ENCODE measurements at regions not wholly inside any gene's neighbourhood (a gene's known extent, or its start where the extent isn't known, plus 50 kb on each side); places are given as distances from the start of the nearest gene placed in this dataset.

- no peaks in the 10 kb centered on the region for H3K4me1 Mint-ChIP-seq
- no peak for TF ChIP-seq CTCF (IDR thresholded peaks at IDR 0.05)
- TF ChIP-seq EZH2 (IDR thresholded peaks at IDR 0.05; ENCODE audit: borderline replicate concordance, insufficient read depth, low read depth, low read length, poor library complexity, severe bottlenecking) = no peak
- Histone ChIP-seq H3K36me3 (replicated peaks in 1 of 2; ENCODE audit: control extremely low read depth in 1 of 2, control insufficient read depth in 1 of 2, extremely low read depth in 1 of 2, insufficient read depth in 2 of 2, low read length in 1 of 2) (no peaks in the 10 kb centered on the region), H3K27ac (ENCODE audit: low read length in 2 of 2) (no peak overlapping the region), H3K4me1 (ENCODE audit: control insufficient read depth in 2 of 2, insufficient read depth in 2 of 2, low read length in 2 of 2) (no peaks in the 10 kb centered on the region), H3K79me2 (ENCODE audit: control insufficient read depth, insufficient read depth, low read length) (no peaks in the 10 kb centered on the region), H3K27me3 (replicated peaks in 1 of 4; ENCODE audit: control extremely low read depth in 1 of 4, control insufficient read depth in 3 of 4, insufficient read depth in 4 of 4, low read length in 3 of 4) (no peaks in the 10 kb centered on the region), H3K4me3 (ENCODE audit: control extremely low read depth in 1 of 5, extremely low read depth in 1 of 5, insufficient read depth in 1 of 5, low read depth in 2 of 5, low read length in 4 of 5) (no peak overlapping the region), H3K9ac (ENCODE audit: low read length) (no peak overlapping the region), H4K20me1 (ENCODE audit: control insufficient read depth, insufficient read depth, low read length, poor library complexity, severe bottlenecking) (no peaks in the 10 kb centered on the region), H3K9me3 (ENCODE audit: control extremely low read depth in 1 of 3, control insufficient read depth in 2 of 3, insufficient read depth in 1 of 3, low read length in 2 of 3) (no peaks in the 10 kb centered on the region), H3K4me2 (replicated peaks; ENCODE audit: low read depth, low read length, poor library complexity, severe bottlenecking) (no peak overlapping the region), H2AFZ (ENCODE audit: insufficient read depth, low read depth, low read length, poor library complexity, severe bottlenecking) (no peak overlapping the region)
- no CpG with 5 or more reads among the region's 1 CpG for WGBS (ENCODE audit: insufficient coverage)
- CTCF ChIA-PET = no interaction called here
- H3K27me3 Mint-ChIP-seq = peaks cover 3% of the 10 kb centered on the region
- POLR2A ChIA-PET = no interaction called here
- H3K27ac Mint-ChIP-seq = no peak overlapping the region
- DNase-seq = no peak
- no peak overlapping the region for H3K4me3 Mint-ChIP-seq
- intact Hi-C loops (cut with micrococcal nuclease) = no loop called here
- ATAC-seq (ENCODE audit: low read depth) = no peak
- peaks cover 5% of the 10 kb centered on the region for H3K9me3 Mint-ChIP-seq (ENCODE audit: insufficient read depth)
Measured at GRCh38 chr1:115204513-115204912, 115.2 kb upstream of the TSPAN2 start.

- Histone ChIP-seq H3K79me2 (ENCODE audit: control insufficient read depth, insufficient read depth, low read length) (no peaks in the 10 kb centered on the region), H4K20me1 (ENCODE audit: control insufficient read depth, insufficient read depth, low read length, poor library complexity, severe bottlenecking) (no peaks in the 10 kb centered on the region), H3K36me3 (replicated peaks in 1 of 2; ENCODE audit: control extremely low read depth in 1 of 2, control insufficient read depth in 1 of 2, extremely low read depth in 1 of 2, insufficient read depth in 2 of 2, low read length in 1 of 2) (no peaks in the 10 kb centered on the region), H3K27me3 (replicated peaks in 1 of 4; ENCODE audit: control extremely low read depth in 1 of 4, control insufficient read depth in 3 of 4, insufficient read depth in 4 of 4, low read length in 3 of 4) (no peaks in the 10 kb centered on the region), H3K9ac (ENCODE audit: low read length) (no peak overlapping the region), H3K4me1 (ENCODE audit: control insufficient read depth in 2 of 2, insufficient read depth in 2 of 2, low read length in 2 of 2) (no peaks in the 10 kb centered on the region), H3K27ac (ENCODE audit: low read length in 2 of 2) (no peak overlapping the region), H3K4me2 (replicated peaks; ENCODE audit: low read depth, low read length, poor library complexity, severe bottlenecking) (no peak overlapping the region), H3K9me3 (ENCODE audit: control extremely low read depth in 1 of 3, control insufficient read depth in 2 of 3, insufficient read depth in 1 of 3, low read length in 2 of 3) (no peaks in the 10 kb centered on the region), H3K4me3 (ENCODE audit: control extremely low read depth in 1 of 5, extremely low read depth in 1 of 5, insufficient read depth in 1 of 5, low read depth in 2 of 5, low read length in 4 of 5) (no peak overlapping the region), H2AFZ (ENCODE audit: insufficient read depth, low read depth, low read length, poor library complexity, severe bottlenecking) (no peak overlapping the region)
- Mint-ChIP-seq H3K9me3 (ENCODE audit: insufficient read depth) (peaks cover 5% of the 10 kb centered on the region), H3K27ac (no peak overlapping the region), H3K27me3 (peaks cover 3% of the 10 kb centered on the region), H3K4me3 (no peak overlapping the region), H3K4me1 (no peaks in the 10 kb centered on the region)
- TF ChIP-seq CTCF (IDR thresholded peaks at IDR 0.05) (no peak), EZH2 (IDR thresholded peaks at IDR 0.05; ENCODE audit: borderline replicate concordance, insufficient read depth, low read depth, low read length, poor library complexity, severe bottlenecking) (no peak)
- CTCF ChIA-PET = no interaction called here
- POLR2A ChIA-PET = no interaction called here
- DNase-seq (no peak), ATAC-seq (ENCODE audit: low read depth) (no peak)
- no CpG with 5 or more reads among the region's 1 CpG for WGBS (ENCODE audit: insufficient coverage)
- intact Hi-C loops (cut with micrococcal nuclease) = no loop called here
Measured at GRCh38 chr1:115203287-115203686, 114.0 kb upstream of the TSPAN2 start.

All from B cell (primary cell).